ENCODE measurements at regions not wholly inside any gene's neighbourhood (a gene's known extent, or its start where the extent isn't known, plus 50 kb on each side); places are given as distances from the start of the nearest gene placed in this dataset.

DNA sequence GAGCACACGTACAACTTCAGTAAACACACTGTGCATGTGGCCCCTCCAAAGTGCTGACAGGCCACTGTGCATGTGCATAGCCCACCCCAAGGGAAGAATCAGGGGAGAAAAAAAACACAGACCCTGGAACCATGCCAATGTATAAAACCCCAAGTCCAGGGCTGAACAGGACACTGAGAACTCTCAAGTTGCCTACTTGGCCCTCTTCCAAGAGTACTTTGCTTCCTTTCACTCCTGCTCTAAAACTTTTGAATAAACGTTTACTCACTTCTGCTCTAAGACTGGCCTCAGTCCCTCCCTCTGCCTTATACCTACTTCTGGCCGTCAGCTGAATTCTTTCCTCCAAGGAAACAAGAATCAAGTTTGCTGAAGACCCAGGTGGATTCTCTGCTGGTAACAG, 77.7 kb upstream of the NFIB start:
- Histone ChIP-seq H3K27me3 (replicated peaks in 1 of 4; ENCODE audit: control insufficient read depth in 3 of 4, extremely low read depth in 1 of 4, insufficient read depth in 3 of 4, low read length in 3 of 4) (no peaks in the 10 kb centered on the region), H4K8ac (ENCODE audit: extremely low read depth, insufficient read depth, low read length) (no peak overlapping the region), H2BK12ac (ENCODE audit: low read depth, low read length) (no peak overlapping the region), H3K27ac (ENCODE audit: low read depth, low read length) (no peak overlapping the region), H2AFZ (ENCODE audit: low read length) (no peak overlapping the region), H4K5ac (ENCODE audit: insufficient read length, low read depth, low read length) (no peak overlapping the region), H2BK120ac (replicated peaks; ENCODE audit: low read depth, low read length) (no peak overlapping the region), H3K56ac (replicated peaks; ENCODE audit: insufficient read length, low read depth, low read length) (no peak overlapping the region), H4K20me1 (replicated peaks in 1 of 2; ENCODE audit: control insufficient read depth in 1 of 2, insufficient read depth in 2 of 2, low read length in 2 of 2) (no peaks in the 10 kb centered on the region), H3K4ac (replicated peaks; ENCODE audit: insufficient read length, low read depth, low read length) (no peak overlapping the region), H3K36me3 (ENCODE audit: control insufficient read depth in 2 of 4, insufficient read depth in 4 of 4, low read length in 3 of 4) (no peaks in the 10 kb centered on the region), H2AK5ac (ENCODE audit: low read depth, low read length) (no peak overlapping the region), H3K4me3 (ENCODE audit: extremely low read depth in 1 of 4, insufficient read depth in 2 of 4, low read depth in 3 of 4, low read length in 4 of 4) (no peak overlapping the region), H3K79me2 (ENCODE audit: control insufficient read depth in 1 of 2, insufficient read depth in 2 of 2, low read length in 2 of 2) (no peaks in the 10 kb centered on the region), H2BK20ac (ENCODE audit: low read length) (no peak overlapping the region), H3K23ac (ENCODE audit: insufficient read length) (no peak overlapping the region), H3K18ac (ENCODE audit: extremely low read depth, low read length) (no peak overlapping the region), H3K23me2 (ENCODE audit: low read depth, low read length) (no peaks in the 10 kb centered on the region), H4K91ac (replicated peaks; ENCODE audit: insufficient read length, low read length) (no peak overlapping the region), H2BK5ac (ENCODE audit: low read depth, low read length) (no peak overlapping the region), H3K9ac (replicated peaks in 1 of 4; ENCODE audit: extremely low read depth in 1 of 4, low read depth in 3 of 4, low read length in 3 of 4) (no peak overlapping the region), H3K4me1 (replicated peaks in 1 of 4; ENCODE audit: control insufficient read depth in 3 of 4, insufficient read depth in 4 of 4, low read length in 3 of 4) (no peaks in the 10 kb centered on the region), H3K14ac (ENCODE audit: insufficient read length) (no peak overlapping the region), H3K4me2 (ENCODE audit: insufficient read depth in 1 of 2, low read depth in 2 of 2, low read length in 2 of 2) (no peak overlapping the region), H3K79me1 (ENCODE audit: low read depth, low read length) (no peaks in the 10 kb centered on the region), H2BK15ac (ENCODE audit: low read length) (no peak overlapping the region), H3K9me3 (ENCODE audit: insufficient read depth in 2 of 2, low read depth in 1 of 2, low read length in 1 of 2) (0 out of 4 replicates have a peak, but pooled peaks cover 0 to 3% of the 10 kb centered on the region in 2 experiments)
- no peak for DNase-seq (ENCODE audit: low read depth in 1 of 2, low spot score in 2 of 2)
- POLR2A ChIA-PET (ENCODE audit: partially characterized antibody): no interaction called here
- no peak for FAIRE-seq
- WGBS, 2 experiments (ENCODE audit: extremely low coverage in 1 of 2, insufficient coverage in 1 of 2, insufficient read length in 1 of 2, insufficient replicate concordance in 2 of 2, low coverage in 1 of 2, low lambda C conversion rate in 2 of 2, missing lambda C conversion rate in 1 of 2): 96% methylated on average over 3 of the region's 3 CpGs; no CpG with 5 or more reads in 1 of the 2 experiments
- CTCF ChIA-PET (ENCODE audit: partially characterized antibody): interaction anchor here (0.6 kb wide), 1 partner anchor 1099 kb away, joined by 3 read pairs; no protein-coding TSS in a partner anchor
- TF ChIP-seq, protein P1, sequence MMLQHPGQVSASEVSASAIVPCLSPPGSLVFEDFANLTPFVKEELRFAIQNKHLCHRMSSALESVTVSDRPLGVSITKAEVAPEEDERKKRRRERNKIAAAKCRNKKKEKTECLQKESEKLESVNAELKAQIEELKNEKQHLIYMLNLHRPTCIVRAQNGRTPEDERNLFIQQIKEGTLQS (IDR thresholded peaks at IDR 0.05; ENCODE audit: insufficient read depth, low read depth, low read length): no peak
